ENCODE measurements at regions not wholly inside any gene's neighbourhood (a gene's known extent, or its start where the extent isn't known, plus 50 kb on each side); places are given as distances from the start of the nearest gene placed in this dataset. TPM values are rescaled to one million over a fixed set of nuclear protein-coding genes. Genes with fewer than 3 reads are reported as not detected.

DNA sequence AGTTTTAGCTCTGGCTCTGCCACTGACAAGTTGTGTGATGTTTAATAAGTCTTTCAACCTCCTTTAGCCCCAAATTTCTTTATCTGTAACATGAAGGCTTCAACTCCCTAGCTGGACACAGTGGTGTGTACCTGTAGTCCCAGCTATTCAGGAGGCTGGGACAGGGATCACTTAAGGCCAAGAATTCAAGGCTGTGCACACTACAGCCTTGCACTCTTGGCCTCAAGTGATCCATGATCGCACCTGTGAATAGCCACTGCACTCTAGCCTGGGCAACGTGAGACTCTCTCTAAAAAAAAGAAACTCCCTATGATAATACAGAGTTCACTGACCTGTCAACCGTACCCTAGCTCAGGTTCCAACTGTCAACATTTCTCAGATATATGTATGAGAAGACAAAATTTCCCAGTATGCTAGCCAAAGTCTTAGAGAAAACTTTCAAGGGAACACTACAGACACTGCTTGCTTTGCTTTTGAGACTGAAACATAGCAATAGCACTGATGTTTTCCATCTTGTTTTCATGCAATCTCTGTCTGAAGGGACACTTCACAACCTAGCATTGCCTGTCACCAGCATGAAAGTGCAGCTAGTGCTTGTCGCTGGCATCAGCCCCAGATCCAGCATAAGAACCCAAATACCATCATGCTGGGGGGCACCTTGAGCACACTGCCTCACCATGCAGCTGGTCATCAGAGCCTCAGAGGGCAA, 51.6 kb upstream of the PTPN13 start:
- ATAC-seq (ENCODE audit: low FRiP score) (no peak), DNase-seq (ENCODE audit: low spot score) (no peak)
- no peak for TF ChIP-seq CTCF (IDR thresholded peaks at IDR 0.05)

GRCh38 chr4:86543080-86543479, 51.0 kb upstream of the PTPN13 start:
- no peak for TF ChIP-seq CTCF (IDR thresholded peaks at IDR 0.05)
- ATAC-seq (ENCODE audit: low FRiP score) = no peak
- no peak for DNase-seq (ENCODE audit: low spot score)

DNA sequence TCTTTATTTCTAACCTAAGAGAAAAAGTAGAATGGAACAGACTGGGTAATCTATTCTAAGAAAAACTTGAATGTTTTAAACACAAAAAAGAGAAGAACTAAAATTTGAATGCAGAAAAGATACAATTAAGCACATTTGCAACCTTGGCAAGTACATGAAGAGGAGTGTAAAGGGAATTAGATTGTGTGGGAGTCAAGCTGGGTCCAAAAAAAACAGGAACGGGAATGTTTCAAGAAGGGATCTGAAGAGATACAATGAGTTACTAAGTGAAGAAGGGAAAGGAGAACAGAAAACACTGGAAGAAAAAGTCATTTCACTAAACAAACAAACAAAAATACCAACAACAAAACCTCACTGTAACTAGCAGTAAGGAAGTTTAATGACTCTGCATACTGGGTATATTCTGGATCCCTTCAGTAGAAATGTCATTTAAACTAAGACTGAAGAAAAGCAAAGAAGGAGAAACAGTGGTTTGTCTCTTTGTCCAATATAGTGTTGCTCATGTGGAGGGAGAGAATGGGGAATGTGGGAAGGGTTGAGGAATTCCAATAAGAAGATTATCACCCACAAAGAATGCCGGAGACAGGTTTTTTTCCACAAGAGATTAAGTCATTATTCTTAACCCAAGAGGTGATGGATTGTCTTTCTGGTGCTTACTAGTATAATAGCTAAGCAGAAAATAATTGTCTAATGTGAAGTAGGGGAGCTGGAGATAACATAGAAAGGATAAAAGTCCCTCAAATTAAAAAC, 50.4 kb upstream of the PTPN13 start:
- DNase-seq (ENCODE audit: low spot score) (no peak), ATAC-seq (ENCODE audit: low FRiP score) (no peak)
- no peak for TF ChIP-seq CTCF (IDR thresholded peaks at IDR 0.05)

DNA sequence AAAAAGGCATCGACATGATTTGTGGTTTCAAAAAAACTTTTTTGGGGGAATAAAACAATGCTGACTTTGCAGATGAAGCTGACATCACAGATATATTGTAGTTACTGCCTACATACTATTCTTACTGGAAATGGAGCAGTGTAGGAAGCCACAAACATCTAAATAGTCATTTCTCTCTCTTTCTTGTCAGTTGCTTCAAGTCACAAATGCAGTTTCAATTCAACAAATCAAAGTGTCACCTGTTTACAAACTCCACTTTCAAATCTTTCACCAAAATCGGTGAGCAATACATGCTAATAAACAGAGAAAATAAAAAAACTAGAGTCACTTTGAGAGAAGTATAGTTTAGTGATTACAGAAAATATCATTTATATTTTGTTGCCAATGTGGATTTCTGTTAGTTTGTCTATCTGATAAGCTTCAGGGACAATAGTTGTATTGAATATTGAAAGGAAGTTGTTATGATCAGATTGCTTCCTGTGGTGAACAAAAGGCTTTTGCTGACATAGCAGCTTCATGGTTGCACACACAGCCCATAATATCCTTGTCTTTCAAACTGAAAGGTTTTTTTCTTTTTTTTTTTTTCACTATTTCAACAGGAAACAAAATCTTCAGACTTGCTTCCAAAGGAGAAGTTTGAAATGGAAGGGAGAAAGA, 49.7 kb upstream of the PTPN13 start:
- TF ChIP-seq CTCF (IDR thresholded peaks at IDR 0.05) = no peak
- no peak for DNase-seq (ENCODE audit: low spot score)
- ATAC-seq (ENCODE audit: low FRiP score) = no peak

Small RNAs in the stretch of these regions (small RNA-seq; reads per million reads assigned to genes)
- gene MIR4452 = not detected

All from omental fat pad (tissue), 3 donors.